ENCODE measurements at regions not wholly inside any gene's neighbourhood (a gene's known extent, or its start where the extent isn't known, plus 50 kb on each side); places are given as distances from the start of the nearest gene placed in this dataset.

DNA sequence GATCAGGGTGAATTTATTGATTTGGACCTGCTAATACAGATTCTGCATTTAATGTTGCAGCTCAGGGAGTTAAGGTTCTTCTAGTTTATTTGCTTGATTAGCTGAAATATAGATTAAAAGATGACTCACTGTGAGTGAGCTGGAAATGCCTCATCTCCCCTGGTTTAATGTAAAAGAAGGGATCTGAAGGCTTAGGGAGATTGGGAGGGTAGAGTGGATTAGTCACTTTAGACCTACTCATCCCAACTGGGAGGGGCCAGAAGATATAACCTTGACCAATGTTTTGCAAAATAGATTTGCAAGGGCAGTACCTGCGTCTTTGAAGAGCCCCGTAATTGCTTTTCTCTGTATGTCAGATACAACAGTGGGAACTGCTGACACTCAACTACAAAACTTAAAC lies 922.8 kb upstream of the ADGRL4 start:
- no peak overlapping the region for H3K4me3 ChIP-seq (ENCODE audit: low read depth in 2 of 2, low read length in 2 of 2)
- no peaks in the 10 kb centered on the region; the same call in 1 of the 2 replicates for H3K9me3 ChIP-seq (ENCODE audit: control insufficient read depth, insufficient read depth, low read depth, low read length)
- POLR2A ChIA-PET: no interaction called here
- H3K36me3 ChIP-seq (ENCODE audit: control insufficient read depth, insufficient read depth, low read length): no peaks in the 10 kb centered on the region
- CTCF ChIA-PET: no interaction called here
- in situ Hi-C loops (cut with HindIII; ENCODE audit: low pct_unique_long_range_greater_than_20kb, low sequenced_read_pairs) (no loop called here), intact Hi-C loops (cut with micrococcal nuclease; ENCODE audit: unreplicated experiment) (no loop called here)
- no peaks in the 10 kb centered on the region for H3K4me1 ChIP-seq (ENCODE audit: control insufficient read depth, insufficient read depth, low read length)
- no peaks in the 10 kb centered on the region for H3K27me3 ChIP-seq (ENCODE audit: control insufficient read depth, insufficient read depth, low read length)
- DNase-seq (ENCODE audit: low read depth, low spot score) (no peak), ATAC-seq (no peak)
- no TSS peak for BruUV-seq (replicated peaks)
- no peak overlapping the region for H3K27ac ChIP-seq (ENCODE audit: low read length)
- TF ChIP-seq POLR2AphosphoS5 (IDR thresholded peaks at IDR 0.05; ENCODE audit: low read depth, low read length): no peak
- TF ChIP-seq, protein P1, sequence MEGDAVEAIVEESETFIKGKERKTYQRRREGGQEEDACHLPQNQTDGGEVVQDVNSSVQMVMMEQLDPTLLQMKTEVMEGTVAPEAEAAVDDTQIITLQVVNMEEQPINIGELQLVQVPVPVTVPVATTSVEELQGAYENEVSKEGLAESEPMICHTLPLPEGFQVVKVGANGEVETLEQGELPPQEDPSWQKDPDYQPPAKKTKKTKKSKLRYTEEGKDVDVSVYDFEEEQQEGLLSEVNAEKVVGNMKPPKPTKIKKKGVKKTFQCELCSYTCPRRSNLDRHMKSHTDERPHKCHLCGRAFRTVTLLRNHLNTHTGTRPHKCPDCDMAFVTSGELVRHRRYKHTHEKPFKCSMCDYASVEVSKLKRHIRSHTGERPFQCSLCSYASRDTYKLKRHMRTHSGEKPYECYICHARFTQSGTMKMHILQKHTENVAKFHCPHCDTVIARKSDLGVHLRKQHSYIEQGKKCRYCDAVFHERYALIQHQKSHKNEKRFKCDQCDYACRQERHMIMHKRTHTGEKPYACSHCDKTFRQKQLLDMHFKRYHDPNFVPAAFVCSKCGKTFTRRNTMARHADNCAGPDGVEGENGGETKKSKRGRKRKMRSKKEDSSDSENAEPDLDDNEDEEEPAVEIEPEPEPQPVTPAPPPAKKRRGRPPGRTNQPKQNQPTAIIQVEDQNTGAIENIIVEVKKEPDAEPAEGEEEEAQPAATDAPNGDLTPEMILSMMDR (IDR thresholded peaks at IDR 0.05): no peak
- TF ChIP-seq, protein P2, sequence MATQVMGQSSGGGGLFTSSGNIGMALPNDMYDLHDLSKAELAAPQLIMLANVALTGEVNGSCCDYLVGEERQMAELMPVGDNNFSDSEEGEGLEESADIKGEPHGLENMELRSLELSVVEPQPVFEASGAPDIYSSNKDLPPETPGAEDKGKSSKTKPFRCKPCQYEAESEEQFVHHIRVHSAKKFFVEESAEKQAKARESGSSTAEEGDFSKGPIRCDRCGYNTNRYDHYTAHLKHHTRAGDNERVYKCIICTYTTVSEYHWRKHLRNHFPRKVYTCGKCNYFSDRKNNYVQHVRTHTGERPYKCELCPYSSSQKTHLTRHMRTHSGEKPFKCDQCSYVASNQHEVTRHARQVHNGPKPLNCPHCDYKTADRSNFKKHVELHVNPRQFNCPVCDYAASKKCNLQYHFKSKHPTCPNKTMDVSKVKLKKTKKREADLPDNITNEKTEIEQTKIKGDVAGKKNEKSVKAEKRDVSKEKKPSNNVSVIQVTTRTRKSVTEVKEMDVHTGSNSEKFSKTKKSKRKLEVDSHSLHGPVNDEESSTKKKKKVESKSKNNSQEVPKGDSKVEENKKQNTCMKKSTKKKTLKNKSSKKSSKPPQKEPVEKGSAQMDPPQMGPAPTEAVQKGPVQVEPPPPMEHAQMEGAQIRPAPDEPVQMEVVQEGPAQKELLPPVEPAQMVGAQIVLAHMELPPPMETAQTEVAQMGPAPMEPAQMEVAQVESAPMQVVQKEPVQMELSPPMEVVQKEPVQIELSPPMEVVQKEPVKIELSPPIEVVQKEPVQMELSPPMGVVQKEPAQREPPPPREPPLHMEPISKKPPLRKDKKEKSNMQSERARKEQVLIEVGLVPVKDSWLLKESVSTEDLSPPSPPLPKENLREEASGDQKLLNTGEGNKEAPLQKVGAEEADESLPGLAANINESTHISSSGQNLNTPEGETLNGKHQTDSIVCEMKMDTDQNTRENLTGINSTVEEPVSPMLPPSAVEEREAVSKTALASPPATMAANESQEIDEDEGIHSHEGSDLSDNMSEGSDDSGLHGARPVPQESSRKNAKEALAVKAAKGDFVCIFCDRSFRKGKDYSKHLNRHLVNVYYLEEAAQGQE (IDR thresholded peaks at IDR 0.05; ENCODE audit: insufficient read depth in 1 of 2, low read depth in 2 of 2, low read length in 1 of 2): no peak
- TF ChIP-seq SIN3A (IDR thresholded peaks at IDR 0.05; ENCODE audit: borderline replicate concordance, insufficient read depth, low read depth, low read length): no peak
- TF ChIP-seq TCF7L2 (IDR thresholded peaks at IDR 0.05; ENCODE audit: low read depth, low read length): no peak

DNA sequence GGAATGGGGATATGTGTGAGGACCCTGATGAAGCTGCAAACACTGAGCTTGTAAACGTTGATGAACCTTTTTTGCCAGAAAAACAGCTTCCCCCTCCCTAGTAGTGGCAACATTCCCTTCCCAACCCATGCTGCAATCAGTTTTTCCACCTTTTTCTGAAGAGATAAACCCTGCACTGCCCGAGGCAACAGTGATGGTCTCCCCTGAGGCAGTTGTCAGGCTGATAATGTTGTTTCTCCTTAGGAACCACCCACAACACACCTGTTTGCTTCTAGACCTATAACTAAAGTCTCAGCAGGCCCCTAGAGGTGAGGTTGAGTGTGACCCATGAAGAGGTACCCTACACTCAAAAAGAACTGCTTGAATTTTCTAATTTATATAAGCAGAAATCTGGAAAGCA lies 922.4 kb upstream of the ADGRL4 start:
- intact Hi-C loops (cut with micrococcal nuclease; ENCODE audit: unreplicated experiment) (no loop called here), in situ Hi-C loops (cut with HindIII; ENCODE audit: low pct_unique_long_range_greater_than_20kb, low sequenced_read_pairs) (no loop called here)
- Histone ChIP-seq H3K36me3 (ENCODE audit: control insufficient read depth, insufficient read depth, low read length) (no peaks in the 10 kb centered on the region), H3K9me3 (ENCODE audit: control insufficient read depth, insufficient read depth, low read depth, low read length) (no peaks in the 10 kb centered on the region; the same call in 1 of the 2 replicates), H3K4me1 (ENCODE audit: control insufficient read depth, insufficient read depth, low read length) (no peaks in the 10 kb centered on the region), H3K27ac (ENCODE audit: low read length) (no peak overlapping the region), H3K27me3 (ENCODE audit: control insufficient read depth, insufficient read depth, low read length) (no peaks in the 10 kb centered on the region), H3K4me3 (ENCODE audit: low read depth in 2 of 2, low read length in 2 of 2) (no peak overlapping the region)
- BruUV-seq (replicated peaks): no TSS peak
- TF ChIP-seq, protein P2 (IDR thresholded peaks at IDR 0.05; ENCODE audit: insufficient read depth in 1 of 2, low read depth in 2 of 2, low read length in 1 of 2): no peak
- TF ChIP-seq, protein P1 (IDR thresholded peaks at IDR 0.05): no peak
- TF ChIP-seq POLR2AphosphoS5 (IDR thresholded peaks at IDR 0.05; ENCODE audit: low read depth, low read length) (no peak), SIN3A (IDR thresholded peaks at IDR 0.05; ENCODE audit: borderline replicate concordance, insufficient read depth, low read depth, low read length) (no peak), TCF7L2 (IDR thresholded peaks at IDR 0.05; ENCODE audit: low read depth, low read length) (no peak)
- ChIA-PET POLR2A (no interaction called here), CTCF (no interaction called here)
- DNase-seq (ENCODE audit: low read depth, low spot score) (no peak), ATAC-seq (no peak)

All from Panc1 (cell line).